NT2/D1 (cell line): ENCODE measurements at regions not wholly inside any gene's neighbourhood (a gene's known extent, or its start where the extent isn't known, plus 50 kb on each side); places are given as distances from the start of the nearest gene placed in this dataset.

Experiments
- SUZ12 ChIP-seq: IDR thresholded peaks from 2 replicates; pipeline ENCODE4 v1.6.1; 2011; ENCODE audit not compliant: insufficient read length, insufficient read depth; ENCODE audit errors: extremely low read depth
- YY1 ChIP-seq: IDR thresholded peaks from 2 replicates; pipeline ENCODE4 v1.6.1; 2011; ENCODE audit not compliant: insufficient read length, insufficient read depth

DNA sequence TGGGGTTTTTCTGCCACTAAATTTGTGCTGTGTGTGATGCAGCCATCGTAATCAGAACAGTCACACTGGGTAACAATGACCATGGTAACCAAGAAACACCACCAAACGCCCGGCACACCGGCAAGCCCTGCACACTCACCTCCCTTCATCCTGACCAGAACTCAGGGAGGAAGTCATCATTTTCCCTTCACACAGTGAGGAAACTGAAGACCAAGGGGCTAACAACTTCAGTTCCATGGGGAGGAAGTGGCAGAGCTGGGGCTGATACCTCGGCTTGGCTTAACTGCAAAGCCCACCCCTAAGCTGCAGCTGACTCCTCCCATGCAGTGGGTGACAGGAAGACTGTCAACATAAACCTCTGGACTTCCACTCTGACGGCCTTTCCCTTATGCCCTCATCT lies 69.3 kb upstream of the BCAR3 start:
- no peak for TF ChIP-seq YY1
- no peak for TF ChIP-seq SUZ12
